ENCODE measurements at regions not wholly inside any gene's neighbourhood (a gene's known extent, or its start where the extent isn't known, plus 50 kb on each side); places are given as distances from the start of the nearest gene placed in this dataset.

DNA sequence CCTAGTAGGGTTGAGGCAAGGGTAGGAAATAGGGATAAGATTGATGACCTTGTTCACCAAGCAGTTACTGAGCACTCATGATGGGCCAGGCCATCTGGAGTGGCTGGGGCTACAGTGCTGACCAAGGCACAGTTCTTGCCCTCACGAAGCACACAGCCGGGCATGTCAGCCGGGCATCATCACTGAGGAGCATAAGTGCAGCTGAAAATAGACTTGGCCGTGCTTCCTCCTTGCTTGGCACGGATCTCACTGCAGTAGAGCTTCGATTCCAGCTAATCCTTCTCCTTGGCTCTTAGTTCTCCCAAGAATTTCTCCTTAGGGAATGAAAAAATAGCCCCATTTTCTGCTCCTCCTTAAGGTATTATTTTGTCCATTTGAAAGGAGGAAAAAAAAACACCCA lies 116.6 kb downstream of the NMUR2 start:
- TF ChIP-seq CTCF (IDR thresholded peaks at IDR 0.05) (no peak), POLR2A (IDR thresholded peaks at IDR 0.05) (no peak)
